LHCN-M2 (cell line): ENCODE measurements at regions not wholly inside any gene's neighbourhood (a gene's known extent, or its start where the extent isn't known, plus 50 kb on each side); places are given as distances from the start of the nearest gene placed in this dataset.

Source experiments
- DNase-seq: peaks from one replicate; pipeline ENCODE4 v3.0.0-alpha.2; 2012; ENCODE audit warnings: low read depth

- no peak for DNase-seq
Observed at GRCh38 chr10:2867788-2868299, 199.5 kb upstream of the PFKP start.

- DNase-seq, result no peak
Observed at GRCh38 chr10:2866569-2866968, 200.8 kb upstream of the PFKP start.

DNA sequence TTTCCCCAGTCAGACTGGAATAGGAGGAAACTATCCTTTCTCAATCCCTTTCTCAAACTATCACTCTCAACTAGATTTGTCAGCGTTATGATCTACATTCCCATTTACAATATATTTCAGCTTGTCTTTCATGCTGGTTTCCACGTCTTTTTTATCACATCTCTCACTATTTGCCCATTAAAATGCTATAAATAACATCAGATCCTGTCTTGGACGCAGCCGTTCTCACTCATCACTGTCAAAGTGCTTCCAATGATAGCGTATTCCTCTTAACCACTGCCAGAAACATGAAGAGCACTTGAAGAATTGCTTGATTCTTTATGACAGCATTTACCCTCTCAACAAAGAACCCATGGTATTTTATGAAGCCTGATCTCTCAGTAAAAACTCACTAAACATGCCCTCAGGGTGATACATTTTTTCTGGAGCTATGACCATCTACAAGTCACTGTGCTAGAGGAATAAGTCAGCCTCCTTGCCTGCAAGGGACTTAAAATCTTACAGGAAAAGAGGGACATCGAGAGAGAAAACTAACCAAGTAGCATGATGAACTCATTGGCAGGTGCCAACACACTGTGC is 205.6 kb upstream of the PFKP start:
- DNase-seq, result no peak

DNA sequence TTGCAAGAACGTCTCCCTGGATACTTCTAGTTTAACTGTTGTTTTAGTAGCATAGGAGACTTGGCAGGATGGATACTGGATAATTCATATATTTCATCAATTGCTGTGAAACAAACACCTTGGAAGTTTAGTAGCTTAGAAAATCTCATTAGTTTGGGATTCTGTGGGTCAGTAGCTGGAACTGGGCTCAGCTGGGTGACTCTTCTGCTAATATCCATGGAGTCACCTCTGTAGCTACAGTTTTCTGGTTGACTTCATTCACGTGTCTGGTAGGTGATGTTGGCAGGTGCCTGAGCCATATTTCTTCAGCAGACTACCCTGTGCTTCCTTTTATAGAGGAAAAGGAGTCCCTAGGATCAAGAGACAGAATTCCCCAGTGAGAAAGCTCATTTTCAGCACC is 208.9 kb upstream of the PFKP start:
- no peak for DNase-seq

DNA sequence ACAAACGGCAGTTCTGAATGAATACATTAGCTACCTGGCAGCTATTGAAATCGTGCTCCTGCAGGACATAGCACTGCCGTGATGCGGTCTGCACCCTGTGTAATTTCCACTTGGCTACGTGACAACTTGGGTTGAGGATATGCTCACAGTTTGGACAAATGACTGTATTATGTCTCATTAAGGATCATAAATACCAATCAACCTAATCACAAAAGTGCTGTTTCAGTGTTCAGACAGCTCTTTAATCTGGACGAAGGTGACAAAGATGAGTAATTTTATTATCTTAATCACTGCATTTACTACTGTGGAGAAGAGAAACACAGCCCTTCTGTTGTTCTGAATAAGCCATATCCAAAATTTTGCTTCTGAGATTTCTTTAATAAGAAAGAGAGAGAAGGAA is 210.8 kb upstream of the PFKP start:
- DNase-seq, result no peak

DNA sequence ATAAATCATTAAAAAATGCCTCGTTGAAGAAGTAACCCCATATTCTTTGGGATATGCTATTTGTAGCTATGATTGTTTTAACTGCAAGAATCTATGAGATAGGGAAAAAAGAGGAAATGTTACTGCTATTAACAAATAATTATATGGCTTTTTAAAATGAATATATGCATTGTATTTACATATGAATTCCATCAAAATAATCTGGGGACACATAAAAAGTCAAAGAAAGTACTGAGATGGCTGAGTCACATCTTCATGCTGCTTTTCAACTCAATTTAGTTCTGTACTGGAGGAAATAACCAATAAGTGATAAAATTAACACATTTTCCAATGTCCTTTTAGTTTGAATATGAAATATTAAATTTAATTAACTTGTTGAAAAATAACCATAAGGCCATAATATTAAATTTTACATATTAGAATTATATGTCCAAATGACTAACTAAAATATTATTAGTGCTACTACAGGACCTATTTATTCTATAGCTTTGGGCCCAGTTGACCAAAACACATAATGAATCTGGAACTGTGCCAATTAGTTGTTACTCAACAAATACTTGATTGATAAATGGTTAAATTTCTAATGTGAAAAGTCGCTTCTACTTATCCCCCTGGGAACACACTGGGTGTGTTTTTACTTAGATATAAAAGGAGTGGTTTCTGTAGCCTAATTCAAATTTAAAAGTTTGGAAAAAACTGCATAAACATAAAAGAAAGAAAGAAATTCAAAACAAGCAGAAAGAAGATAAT is 214.6 kb upstream of the PFKP start:
- DNase-seq, result no peak

GRCh38 chr10:2851566-2851965 is 215.8 kb upstream of the PFKP start:
- no peak for DNase-seq

GRCh38 chr10:2850202-2850601 is 217.1 kb upstream of the PFKP start:
- DNase-seq, result no peak

DNA sequence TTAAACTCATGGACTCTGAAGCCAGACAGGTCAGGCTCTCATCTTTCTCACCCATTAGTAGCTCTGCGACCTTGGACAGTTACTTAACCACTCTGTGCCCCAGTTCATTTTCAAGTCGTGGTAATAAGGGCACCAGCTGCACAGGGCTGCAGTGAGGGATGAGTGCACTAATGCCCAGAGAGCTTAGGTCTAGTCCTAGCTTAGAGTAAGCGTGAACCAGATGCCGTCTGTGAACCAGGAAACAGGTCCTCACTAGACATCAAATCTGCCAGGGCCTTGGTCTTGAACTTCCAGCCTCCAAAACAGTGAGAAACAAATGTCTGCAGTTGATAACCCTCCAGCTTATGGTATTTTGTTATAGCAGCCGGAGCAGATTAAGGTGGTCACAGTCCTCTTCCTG is 222.4 kb upstream of the PFKP start:
- no peak for DNase-seq

DNA sequence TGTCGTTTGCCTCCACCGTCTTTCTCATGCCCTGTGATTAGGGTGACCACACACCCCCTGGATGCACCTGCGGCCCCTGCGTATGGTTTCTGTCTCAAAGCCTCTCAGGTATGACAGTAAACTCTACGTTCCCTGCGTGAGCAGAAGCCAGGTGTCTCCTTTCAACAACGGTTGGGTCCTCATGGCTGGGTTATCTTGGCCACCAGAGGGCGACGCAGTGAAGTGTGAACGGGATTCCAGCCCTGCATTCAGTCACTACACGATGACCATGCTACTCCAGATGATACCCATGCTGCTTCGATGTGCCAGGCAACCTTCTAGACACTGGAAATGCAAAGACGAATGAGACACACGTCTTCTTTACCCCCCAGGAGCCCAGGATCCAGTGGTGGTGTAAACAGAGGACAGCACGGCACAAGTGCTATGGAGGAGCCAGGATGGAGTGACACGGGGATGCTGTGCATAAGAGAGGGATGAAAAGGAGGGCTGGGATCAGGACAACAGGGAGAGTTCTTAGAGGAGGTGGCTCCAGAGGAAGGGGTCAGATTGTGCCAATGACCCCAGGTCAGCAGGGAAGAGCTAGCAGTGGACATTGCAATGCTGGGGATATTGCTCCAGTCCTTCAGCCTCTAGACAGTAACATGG is 228.1 kb upstream of the PFKP start:
- DNase-seq, result peak; percentile 5

DNA sequence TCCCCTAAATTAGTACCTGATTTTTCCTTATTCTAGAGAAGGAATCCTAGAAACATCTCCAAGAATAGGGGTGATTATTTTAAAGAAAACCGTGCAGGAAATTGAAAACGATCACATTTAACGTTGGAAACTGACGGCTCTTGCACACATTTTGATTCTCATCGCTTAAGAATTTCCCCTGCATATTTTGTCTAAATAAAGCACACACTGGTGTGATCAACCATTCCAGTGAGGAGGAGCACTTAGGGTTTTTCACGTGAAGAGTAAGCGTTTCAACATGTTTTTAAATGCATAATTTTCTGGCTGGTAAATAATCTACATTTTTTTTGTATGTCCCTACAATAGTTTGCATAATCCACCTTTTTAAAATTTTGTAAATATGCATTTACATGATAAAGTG is 229.7 kb upstream of the PFKP start:
- no peak for DNase-seq

DNA sequence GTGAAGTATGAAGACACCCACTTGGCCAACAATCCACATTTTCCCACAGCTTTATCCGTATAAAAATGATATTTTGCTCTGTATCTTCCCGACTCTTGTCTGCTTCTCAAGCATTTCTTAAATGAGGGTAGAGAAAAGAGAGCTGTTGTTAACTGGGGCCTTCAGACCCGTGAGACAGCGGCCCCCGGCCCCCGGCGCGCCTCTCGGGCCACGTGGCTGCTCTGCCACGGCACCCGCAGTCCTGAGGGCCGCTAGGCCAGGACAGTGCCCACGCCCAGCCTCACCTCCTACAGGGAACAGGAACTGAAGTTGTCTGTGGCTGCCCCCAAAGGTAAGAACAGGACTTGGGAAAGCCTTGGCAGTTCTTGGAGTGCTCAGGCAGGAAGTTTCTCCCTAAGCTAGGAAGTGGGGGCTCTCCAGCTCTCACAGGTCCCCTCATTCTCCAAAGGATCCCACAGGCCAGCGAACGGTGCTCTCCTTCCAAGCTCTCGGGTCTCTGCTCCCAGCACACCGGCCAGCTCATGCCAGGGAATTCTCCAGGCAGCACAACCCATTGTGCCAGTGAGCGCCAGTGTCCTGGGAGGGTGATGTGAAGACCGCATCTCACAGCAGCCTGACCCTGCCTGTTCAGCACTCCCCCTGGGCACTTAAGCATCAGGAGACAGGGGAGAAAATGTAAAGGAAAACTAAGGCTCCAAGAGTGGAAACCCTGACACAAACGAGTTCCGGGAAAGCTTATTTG is 230.3 kb upstream of the PFKP start:
- DNase-seq, result no peak

- DNase-seq, result no peak
Observed at GRCh38 chr10:2834214-2834613, 233.1 kb upstream of the PFKP start.

DNA sequence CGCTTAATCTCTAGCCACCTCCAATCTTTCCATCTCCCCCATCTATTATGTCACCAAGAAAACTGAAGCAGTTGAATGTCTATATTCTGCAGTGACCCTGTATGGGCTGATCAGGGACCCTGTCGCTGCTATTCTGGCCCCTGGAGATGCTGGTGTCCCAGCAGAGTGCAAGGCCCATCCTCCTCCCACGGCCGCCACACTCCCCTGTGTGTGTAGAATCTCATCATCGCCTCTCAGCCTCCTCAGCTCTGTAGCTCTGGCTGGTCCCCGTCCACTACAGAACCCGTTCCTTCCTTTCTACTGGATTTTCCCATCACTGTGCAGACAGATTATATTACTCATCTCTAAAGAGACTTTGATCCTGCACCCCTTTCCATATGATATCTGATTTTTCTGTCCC is 235.8 kb upstream of the PFKP start:
- no peak for DNase-seq

GRCh38 chr10:2828741-2829140 is 238.6 kb upstream of the PFKP start:
- DNase-seq, result no peak

DNA sequence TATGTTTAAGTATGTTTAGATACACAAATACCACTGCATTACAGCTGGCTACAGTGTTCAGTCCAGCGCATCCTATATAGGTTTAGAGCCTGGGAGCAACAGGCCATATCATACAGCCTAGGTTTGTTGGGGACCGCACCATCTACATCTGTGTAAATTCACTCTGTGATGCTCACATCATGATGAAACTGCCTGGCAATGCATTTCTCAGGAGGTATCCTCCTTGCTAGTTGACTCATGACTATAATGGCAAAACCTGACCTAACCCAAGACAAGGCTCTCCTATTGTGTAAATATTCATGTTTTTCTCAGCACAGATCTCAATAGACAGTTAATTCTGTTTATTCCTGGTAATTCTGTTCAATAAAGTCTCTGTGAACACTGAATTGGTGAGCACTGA is 240.7 kb upstream of the PFKP start:
- DNase-seq, result no peak

DNA sequence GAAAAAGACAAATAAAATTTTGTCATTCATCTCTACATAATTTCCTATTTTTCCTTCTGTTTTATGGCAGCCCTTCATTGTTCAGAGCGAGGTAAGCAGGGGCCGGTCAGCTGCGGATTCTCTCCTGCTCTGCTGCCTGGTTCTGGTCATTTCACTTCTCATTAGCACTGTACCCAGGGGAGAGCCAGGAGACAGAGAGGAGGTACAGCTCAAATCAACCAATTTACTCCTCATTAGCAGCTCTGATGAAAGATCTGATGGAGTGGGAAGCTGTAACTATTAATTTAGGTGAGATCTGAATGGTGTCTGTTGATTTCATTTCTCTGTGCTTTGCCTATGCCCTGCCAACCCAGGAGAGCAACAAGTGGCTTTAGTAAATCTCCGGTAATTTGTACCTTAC is 241.5 kb upstream of the PFKP start:
- no peak for DNase-seq

DNA sequence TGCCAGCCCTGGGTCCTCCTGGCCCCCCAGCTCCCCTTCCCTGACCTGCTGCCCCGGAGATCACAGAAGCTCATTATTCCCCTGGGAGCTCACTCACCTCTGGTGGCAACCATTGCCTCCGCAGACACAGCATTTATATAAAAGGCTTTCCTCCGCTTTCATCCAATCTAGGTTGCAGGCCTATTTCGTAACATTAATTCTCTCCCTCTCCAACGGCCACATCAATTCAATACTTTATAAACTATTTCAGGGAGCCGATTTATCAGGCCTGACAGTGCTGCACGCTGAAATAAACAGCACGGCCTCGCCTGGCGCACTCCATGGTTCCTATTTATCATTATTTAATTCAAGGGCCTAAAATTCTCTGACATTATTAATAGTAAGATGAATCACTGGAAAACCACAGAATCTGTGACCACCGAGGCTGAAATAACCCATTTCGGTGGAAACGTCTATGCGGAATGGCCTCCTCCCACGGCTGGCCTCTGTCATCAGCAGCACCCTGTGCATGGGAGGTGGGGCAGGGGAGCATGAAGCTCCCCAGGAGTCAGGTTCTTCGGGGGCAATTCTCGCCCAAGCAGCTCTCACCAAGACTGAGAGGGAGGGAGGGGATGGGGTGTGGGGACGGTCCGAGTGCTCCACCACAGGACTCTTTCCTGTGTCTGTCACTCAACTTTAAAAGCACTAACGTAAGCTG is 249.3 kb upstream of the PFKP start:
- no peak for DNase-seq

GRCh38 chr10:2813693-2814092 is 253.7 kb upstream of the PFKP start:
- DNase-seq, result no peak

DNA sequence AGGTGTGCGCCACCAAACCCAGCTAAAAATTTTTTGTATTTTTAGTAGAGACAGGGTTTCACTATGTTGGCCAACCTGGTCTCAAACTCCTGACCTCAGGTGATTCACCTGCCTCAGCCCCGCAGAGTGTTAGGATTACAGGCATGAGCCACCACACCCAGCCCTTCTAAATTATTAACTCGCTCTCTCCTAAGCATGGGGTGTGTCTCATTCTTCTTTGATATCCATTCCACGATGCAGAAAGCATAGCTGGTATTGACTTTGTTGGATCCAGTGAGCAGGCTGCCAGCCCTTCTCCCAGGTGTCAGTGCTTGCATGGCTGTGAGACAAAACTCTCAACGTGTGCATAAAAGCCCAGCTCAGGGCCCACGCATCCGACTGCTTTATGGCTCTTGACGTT is 254.1 kb upstream of the PFKP start:
- DNase-seq, result no peak

DNA sequence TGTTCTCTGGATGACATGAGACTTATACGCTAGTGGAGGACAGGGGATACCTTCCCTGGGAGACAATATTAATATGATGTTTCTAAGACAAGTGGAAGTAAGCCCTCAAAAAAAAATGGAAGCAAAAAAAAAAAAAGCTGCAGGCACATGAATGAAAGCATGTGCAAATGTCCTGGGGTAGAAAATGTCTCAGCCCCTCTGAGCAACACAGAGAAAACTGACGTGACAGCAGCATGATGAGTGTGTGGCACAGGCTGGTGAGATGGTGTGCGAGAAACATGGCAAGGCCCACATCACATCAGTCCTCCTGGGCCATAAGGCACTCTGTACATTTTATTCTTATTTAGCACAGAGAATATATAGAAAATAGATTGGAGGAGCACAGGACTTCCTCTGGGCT is 254.7 kb upstream of the PFKP start:
- no peak for DNase-seq

GRCh38 chr10:2800178-2800577 is 267.2 kb upstream of the PFKP start:
- no peak for DNase-seq
